OCI-LY3 (cell line): ENCODE measurements at regions not wholly inside any gene's neighbourhood (a gene's known extent, or its start where the extent isn't known, plus 50 kb on each side); places are given as distances from the start of the nearest gene placed in this dataset.

Source experiments
- H2AFZ ChIP-seq: fragments of 200-600, 300-600 bp; shearing (Covaris generic); 2 replicates; pipeline ENCODE4 v1.6.0; 2014; ENCODE audit warnings: antibody characterized with exemption, low read depth, low read length
- H3K27ac ChIP-seq: fragments of 200-600, 300-600 bp; sonication (generic); 2 replicates; pipeline ENCODE4 v1.5.1; 2014; ENCODE audit warnings: mild to moderate bottlenecking, low read length, moderate library complexity, mixed read lengths
- H3K27me3 ChIP-seq: fragments of 200-600, 300-600 bp; sonication (generic); 2 replicates; pipeline ENCODE4 v1.6.1; 2014; ENCODE audit warnings: low read depth, low read length, mixed read lengths
- H3K36me3 ChIP-seq: fragments of 200-600, 300-600 bp; sonication (generic); replicated peaks from 2 replicates; pipeline ENCODE3; 2014; ENCODE audit warnings: low read depth, low read length, mixed read lengths
- H3K4me1 ChIP-seq: fragments of 300-600, 200-600 bp; sonication (generic); 2 replicates; pipeline ENCODE4 v1.6.1; 2014; ENCODE audit warnings: low read length, mixed read lengths
- H3K4me2 ChIP-seq: fragments of 200-600, 300-600 bp; sonication (generic); 2 replicates; pipeline ENCODE4 v1.6.1; 2014; ENCODE audit warnings: low read length, mixed read lengths
- H3K4me3 ChIP-seq: fragments of 300-600, 200-600 bp; sonication (generic); 2 replicates; pipeline ENCODE4 v1.5.1; 2014; ENCODE audit warnings: antibody characterized with exemption, mild to moderate bottlenecking, low read length, moderate library complexity
- H3K79me2 ChIP-seq: fragments of 300-600, 200-600 bp; shearing (Covaris generic); 2 replicates; pipeline ENCODE4 v1.6.1; 2014; ENCODE audit warnings: mild to moderate bottlenecking, low read length, mixed read lengths
- H3K9ac ChIP-seq: fragments of 300-600, 200-600 bp; shearing (Covaris generic); 2 replicates; pipeline ENCODE4 v1.6.0; 2014; ENCODE audit warnings: mild to moderate bottlenecking, low read length, moderate library complexity
- H3K9me3 ChIP-seq: fragments of 200-600, 300-600 bp; shearing (Covaris generic); 2 replicates; pipeline ENCODE4 v1.6.1; 2014; ENCODE audit warnings: low read length, mixed read lengths; ENCODE audit not compliant: insufficient read depth
- H4K20me1 ChIP-seq: fragments of 200-600, 300-600 bp; sonication (generic); 2 replicates; pipeline ENCODE4 v1.6.1; 2016; ENCODE audit warnings: low read length, mixed read lengths; ENCODE audit not compliant: insufficient read depth
- EZH2phosphoT487 ChIP-seq: fragments of 200-600 bp; shearing (Covaris generic); IDR thresholded peaks from 2 replicates; pipeline ENCODE4 v1.6.1; 2018; ENCODE audit warnings: antibody characterized with exemption, mixed run types, low read depth
- TF ChIP-seq, protein P1 (sequence below): fragments of 200-600, 300-600 bp; sonication (generic); IDR thresholded peaks from 2 replicates; pipeline ENCODE4 v1.5.1; 2014; ENCODE audit warnings: antibody characterized with exemption, low read length, low read depth

DNA sequence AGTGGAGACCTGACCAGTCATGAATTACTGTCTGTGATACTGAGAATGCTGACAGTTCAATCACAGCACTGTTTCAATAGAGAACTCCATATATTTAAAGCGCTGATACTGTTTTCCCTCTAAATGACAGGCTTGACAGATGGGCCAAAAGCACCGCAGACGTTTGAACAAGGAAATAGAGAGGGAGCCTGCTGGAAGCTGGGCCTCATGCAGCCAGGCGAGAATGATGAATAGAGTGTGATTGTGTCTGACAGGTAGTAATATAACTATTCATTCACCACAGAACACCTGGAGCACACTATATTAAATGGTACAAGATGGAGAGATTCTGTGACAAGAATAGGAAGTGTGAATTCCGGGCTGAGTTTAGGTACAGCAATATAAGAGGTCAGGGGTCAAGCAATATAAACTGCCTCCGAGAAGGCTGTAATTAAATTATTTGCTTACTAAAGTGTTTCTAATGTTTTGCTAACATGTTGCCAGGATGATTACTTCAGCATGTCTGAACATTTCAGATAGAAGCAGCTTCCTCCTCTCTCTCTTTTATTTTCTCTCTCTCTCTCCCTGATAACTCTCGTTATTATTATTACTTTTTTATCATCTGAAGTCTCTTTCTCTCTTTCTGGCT lies 297.7 kb downstream of the CSNK1G3 start:
- H4K20me1 ChIP-seq = no peaks in the 10 kb centered on the region
- peaks cover 9% of the 10 kb centered on the region for H3K4me1 ChIP-seq
- H3K79me2 ChIP-seq = no peaks in the 10 kb centered on the region
- H3K9ac ChIP-seq = no peak overlapping the region
- no peak overlapping the region for H3K4me3 ChIP-seq
- no peak overlapping the region for H3K27ac ChIP-seq
- TF ChIP-seq, protein P1, sequence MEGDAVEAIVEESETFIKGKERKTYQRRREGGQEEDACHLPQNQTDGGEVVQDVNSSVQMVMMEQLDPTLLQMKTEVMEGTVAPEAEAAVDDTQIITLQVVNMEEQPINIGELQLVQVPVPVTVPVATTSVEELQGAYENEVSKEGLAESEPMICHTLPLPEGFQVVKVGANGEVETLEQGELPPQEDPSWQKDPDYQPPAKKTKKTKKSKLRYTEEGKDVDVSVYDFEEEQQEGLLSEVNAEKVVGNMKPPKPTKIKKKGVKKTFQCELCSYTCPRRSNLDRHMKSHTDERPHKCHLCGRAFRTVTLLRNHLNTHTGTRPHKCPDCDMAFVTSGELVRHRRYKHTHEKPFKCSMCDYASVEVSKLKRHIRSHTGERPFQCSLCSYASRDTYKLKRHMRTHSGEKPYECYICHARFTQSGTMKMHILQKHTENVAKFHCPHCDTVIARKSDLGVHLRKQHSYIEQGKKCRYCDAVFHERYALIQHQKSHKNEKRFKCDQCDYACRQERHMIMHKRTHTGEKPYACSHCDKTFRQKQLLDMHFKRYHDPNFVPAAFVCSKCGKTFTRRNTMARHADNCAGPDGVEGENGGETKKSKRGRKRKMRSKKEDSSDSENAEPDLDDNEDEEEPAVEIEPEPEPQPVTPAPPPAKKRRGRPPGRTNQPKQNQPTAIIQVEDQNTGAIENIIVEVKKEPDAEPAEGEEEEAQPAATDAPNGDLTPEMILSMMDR = no peak
- no peak for TF ChIP-seq EZH2phosphoT487
- no peak overlapping the region for H2AFZ ChIP-seq
- H3K27me3 ChIP-seq = no peaks in the 10 kb centered on the region
- no peak overlapping the region for H3K4me2 ChIP-seq
- no peaks in the 10 kb centered on the region for H3K9me3 ChIP-seq
- no peaks in the 10 kb centered on the region for H3K36me3 ChIP-seq

DNA sequence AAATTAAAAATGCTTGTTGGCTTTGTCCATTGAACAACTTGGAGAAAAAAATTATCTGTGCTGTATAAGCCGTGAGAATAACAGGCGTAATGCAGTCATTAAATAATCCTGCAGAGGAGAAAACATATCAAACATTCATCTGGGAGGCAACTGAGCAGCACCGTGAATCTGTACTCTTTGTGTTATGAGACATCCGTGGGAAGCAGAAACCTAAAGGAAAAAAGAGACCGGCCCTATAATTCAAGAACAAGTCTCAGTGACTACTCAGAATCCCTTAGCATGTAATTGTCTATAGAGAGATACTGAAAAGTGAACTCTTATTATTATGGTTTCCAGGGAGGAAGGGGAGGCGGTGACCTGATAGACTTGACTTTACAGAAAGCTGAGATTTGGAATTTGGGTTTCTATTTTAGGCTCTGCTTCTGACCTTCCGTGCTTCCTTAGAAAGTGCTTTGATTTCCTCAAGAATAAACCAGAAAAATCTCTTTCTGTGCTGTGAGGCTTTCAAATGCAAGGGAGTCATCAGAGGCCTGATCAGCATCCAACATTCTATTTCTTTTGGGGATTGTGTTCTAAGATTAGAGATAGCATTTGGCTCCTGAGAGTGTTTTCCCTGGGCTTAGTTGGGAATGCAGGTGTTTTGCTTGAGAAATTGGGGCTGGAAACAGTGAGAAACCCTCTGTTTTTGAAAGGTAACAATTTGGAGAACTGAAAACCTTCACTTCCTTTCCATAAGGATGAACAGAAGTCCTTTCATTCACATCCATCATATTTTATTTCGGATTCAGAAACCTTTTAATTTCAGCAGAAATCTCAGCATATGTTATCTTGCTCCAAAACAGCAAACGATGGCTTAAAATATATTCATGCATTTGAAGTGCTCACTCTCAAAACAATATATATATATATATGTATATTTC lies 296.7 kb downstream of the CSNK1G3 start:
- Histone ChIP-seq H3K4me3 (no peak overlapping the region), H3K36me3 (no peaks in the 10 kb centered on the region), H3K9ac (no peak overlapping the region), H2AFZ (no peak overlapping the region), H3K79me2 (no peaks in the 10 kb centered on the region), H4K20me1 (no peaks in the 10 kb centered on the region), H3K4me2 (no peak overlapping the region), H3K4me1 (no peaks in the 10 kb centered on the region), H3K27me3 (no peaks in the 10 kb centered on the region), H3K27ac (no peak overlapping the region), H3K9me3 (no peaks in the 10 kb centered on the region)
- TF ChIP-seq EZH2phosphoT487 = no peak
- TF ChIP-seq, protein P1 = no peak

DNA sequence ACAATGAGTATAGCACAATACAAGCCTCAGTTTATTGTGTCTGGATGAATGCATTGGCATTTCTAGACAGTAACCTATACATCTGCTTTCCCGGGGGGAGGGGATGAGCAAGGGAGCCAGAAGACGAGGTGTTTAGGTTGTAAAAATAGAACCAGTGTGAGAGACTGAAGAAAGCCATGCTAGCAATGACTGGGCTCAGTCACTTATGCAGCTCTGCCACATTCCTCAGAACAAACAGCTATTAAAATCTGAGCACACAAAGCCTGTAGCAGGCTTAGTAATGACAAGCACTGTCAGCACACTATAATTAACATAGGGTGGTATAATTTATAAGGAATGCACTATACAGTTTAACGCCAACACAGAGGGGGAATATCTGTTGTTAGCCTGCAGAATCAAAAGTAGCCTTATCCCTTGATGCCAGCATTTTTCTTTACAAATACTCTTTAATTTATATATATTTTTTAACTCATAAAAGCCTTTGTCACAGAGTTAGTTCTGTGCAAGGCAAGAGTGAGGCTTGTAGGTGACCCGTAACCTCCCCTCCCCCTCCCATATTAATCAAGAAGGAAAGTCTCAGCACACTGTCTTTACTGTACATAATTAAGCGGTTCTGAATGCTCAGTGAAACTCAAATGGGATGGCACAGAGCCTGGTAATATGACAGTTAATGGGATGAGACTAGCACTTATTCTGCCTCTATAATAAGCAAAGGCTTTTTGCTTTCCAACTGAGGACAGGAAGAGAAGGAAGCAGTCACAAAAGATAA lies 295.4 kb downstream of the CSNK1G3 start:
- TF ChIP-seq, protein P1 = no peak
- no peak for TF ChIP-seq EZH2phosphoT487
- H2AFZ ChIP-seq = no peak overlapping the region
- H3K4me3 ChIP-seq = no peak overlapping the region
- H3K27me3 ChIP-seq = no peaks in the 10 kb centered on the region
- no peak overlapping the region for H3K4me2 ChIP-seq
- no peaks in the 10 kb centered on the region for H3K9me3 ChIP-seq
- no peaks in the 10 kb centered on the region for H3K4me1 ChIP-seq
- H4K20me1 ChIP-seq = no peaks in the 10 kb centered on the region
- H3K36me3 ChIP-seq = no peaks in the 10 kb centered on the region
- no peak overlapping the region for H3K27ac ChIP-seq
- H3K9ac ChIP-seq = no peak overlapping the region
- no peaks in the 10 kb centered on the region for H3K79me2 ChIP-seq

DNA sequence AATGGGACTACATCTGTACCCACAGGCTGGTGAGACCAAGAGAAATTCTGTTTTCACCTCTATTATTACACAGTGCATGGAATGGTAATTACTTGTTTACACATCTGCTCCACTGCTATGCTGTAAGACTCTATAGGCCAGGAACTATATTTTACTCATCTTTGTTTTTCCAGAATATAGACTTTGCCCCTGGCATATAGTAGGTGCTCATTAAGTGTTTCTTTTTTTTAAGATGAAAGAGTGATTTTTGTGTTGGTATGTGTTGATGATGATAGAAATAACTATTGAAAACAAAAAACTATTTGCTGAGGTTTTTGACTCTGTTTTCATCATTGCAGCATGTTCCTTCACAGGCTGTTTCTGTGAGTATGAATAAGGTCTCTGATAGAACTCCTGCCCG lies 294.7 kb downstream of the CSNK1G3 start:
- no peak overlapping the region for H3K4me3 ChIP-seq
- H3K79me2 ChIP-seq = no peaks in the 10 kb centered on the region
- H3K4me2 ChIP-seq = no peak overlapping the region
- no peak overlapping the region for H3K27ac ChIP-seq
- H2AFZ ChIP-seq = no peak overlapping the region
- no peaks in the 10 kb centered on the region for H4K20me1 ChIP-seq
- H3K27me3 ChIP-seq = no peaks in the 10 kb centered on the region
- H3K9ac ChIP-seq = no peak overlapping the region
- no peaks in the 10 kb centered on the region for H3K36me3 ChIP-seq
- H3K9me3 ChIP-seq = no peaks in the 10 kb centered on the region
- no peak for TF ChIP-seq EZH2phosphoT487
- H3K4me1 ChIP-seq = no peaks in the 10 kb centered on the region
